ENCODE measurements at regions not wholly inside any gene's neighbourhood (a gene's known extent, or its start where the extent isn't known, plus 50 kb on each side); places are given as distances from the start of the nearest gene placed in this dataset.

GRCh38 chr5:144009116-144009515 is 161.3 kb downstream of the YIPF5 start:
- no peak for DNase-seq (ENCODE audit: extremely low read depth, low read depth)
- TF ChIP-seq, protein P1, sequence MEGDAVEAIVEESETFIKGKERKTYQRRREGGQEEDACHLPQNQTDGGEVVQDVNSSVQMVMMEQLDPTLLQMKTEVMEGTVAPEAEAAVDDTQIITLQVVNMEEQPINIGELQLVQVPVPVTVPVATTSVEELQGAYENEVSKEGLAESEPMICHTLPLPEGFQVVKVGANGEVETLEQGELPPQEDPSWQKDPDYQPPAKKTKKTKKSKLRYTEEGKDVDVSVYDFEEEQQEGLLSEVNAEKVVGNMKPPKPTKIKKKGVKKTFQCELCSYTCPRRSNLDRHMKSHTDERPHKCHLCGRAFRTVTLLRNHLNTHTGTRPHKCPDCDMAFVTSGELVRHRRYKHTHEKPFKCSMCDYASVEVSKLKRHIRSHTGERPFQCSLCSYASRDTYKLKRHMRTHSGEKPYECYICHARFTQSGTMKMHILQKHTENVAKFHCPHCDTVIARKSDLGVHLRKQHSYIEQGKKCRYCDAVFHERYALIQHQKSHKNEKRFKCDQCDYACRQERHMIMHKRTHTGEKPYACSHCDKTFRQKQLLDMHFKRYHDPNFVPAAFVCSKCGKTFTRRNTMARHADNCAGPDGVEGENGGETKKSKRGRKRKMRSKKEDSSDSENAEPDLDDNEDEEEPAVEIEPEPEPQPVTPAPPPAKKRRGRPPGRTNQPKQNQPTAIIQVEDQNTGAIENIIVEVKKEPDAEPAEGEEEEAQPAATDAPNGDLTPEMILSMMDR (IDR thresholded peaks at IDR 0.05; ENCODE audit: low read depth, low read length, missing control alignments) = no peak
- H3K4me3 ChIP-seq (replicated peaks; ENCODE audit: low read depth, low read length) = no peak overlapping the region

DNA sequence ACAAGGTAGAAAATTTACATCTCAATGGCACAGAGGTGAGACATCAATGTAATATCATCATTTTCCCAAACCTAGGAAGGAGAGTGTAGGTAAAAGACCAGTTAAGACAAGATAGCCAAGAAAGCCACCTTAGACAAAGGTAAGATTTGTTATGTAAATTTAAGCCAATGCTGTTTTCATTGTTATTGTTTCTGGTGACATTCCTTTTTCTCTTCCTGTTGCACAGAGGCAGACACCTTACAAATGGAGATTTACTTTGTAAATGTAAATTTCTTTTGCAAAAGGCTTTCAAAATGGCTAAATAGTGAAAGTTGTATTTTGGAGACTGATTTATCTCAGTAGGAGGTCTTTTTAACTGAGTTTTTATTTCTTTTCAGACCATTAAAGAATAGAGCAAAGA is 159.1 kb downstream of the YIPF5 start:
- DNase-seq (ENCODE audit: extremely low read depth, low read depth) = no peak
- TF ChIP-seq, protein P1 (IDR thresholded peaks at IDR 0.05; ENCODE audit: low read depth, low read length, missing control alignments) = no peak
- H3K4me3 ChIP-seq (replicated peaks; ENCODE audit: low read depth, low read length) = no peak overlapping the region

GRCh38 chr5:144013816-144014215 is 156.6 kb downstream of the YIPF5 start:
- no peak overlapping the region for H3K4me3 ChIP-seq (replicated peaks; ENCODE audit: low read depth, low read length)
- TF ChIP-seq, protein P1 (IDR thresholded peaks at IDR 0.05; ENCODE audit: low read depth, low read length, missing control alignments) = no peak
- DNase-seq (ENCODE audit: extremely low read depth, low read depth) = no peak

DNA sequence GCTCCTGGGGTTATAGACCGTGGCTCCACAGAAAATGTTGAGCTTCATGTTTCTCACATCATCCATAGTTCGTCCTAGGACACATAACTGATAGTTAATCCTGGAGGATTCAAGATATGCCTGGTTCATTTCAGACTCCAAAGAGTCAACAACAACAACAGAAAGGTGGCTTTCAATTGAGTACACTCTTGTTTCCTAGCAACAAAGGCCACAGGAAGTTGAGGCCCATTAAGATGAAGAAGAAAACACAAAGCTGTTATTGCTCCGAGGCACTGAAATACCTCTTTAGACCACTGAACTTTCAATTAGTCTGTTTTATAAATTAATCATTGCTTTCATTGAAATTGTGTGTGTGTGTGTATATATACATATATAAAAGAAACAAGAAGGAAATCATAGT is 154.5 kb downstream of the YIPF5 start:
- TF ChIP-seq, protein P1 (IDR thresholded peaks at IDR 0.05; ENCODE audit: low read depth, low read length, missing control alignments) = no peak
- no peak for DNase-seq (ENCODE audit: extremely low read depth, low read depth)
- no peak overlapping the region for H3K4me3 ChIP-seq (replicated peaks; ENCODE audit: low read depth, low read length)

GRCh38 chr5:144017119-144017518 is 153.3 kb downstream of the YIPF5 start:
- no peak for DNase-seq (ENCODE audit: extremely low read depth, low read depth)
- H3K4me3 ChIP-seq (replicated peaks; ENCODE audit: low read depth, low read length) = no peak overlapping the region
- TF ChIP-seq, protein P1 (IDR thresholded peaks at IDR 0.05; ENCODE audit: low read depth, low read length, missing control alignments) = no peak

DNA sequence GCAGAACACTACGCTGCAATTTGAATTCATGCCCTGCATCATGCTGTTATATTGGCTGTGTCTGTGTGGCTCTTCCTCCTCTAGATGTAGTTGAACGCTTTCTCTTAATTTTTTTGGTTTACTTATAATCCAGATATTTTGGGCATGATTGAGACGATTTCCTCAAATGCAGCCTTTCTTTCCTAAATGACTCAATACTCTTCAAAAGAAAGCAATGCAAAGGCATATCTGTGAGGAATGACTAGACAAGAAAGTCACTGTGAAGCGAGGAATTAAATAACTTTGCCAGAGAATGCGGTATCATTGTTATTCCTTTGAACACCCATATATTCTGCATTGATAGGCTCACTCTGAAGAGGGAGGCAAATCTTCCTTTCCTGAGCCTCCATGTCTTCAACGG is 152.8 kb downstream of the YIPF5 start:
- TF ChIP-seq, protein P1 (IDR thresholded peaks at IDR 0.05; ENCODE audit: low read depth, low read length, missing control alignments) = no peak
- DNase-seq (ENCODE audit: extremely low read depth, low read depth) = no peak
- H3K4me3 ChIP-seq (replicated peaks; ENCODE audit: low read depth, low read length) = no peak overlapping the region

- DNase-seq (ENCODE audit: extremely low read depth, low read depth) = no peak
- H3K4me3 ChIP-seq (replicated peaks; ENCODE audit: low read depth, low read length) = no peak overlapping the region
- TF ChIP-seq, protein P1 (IDR thresholded peaks at IDR 0.05; ENCODE audit: low read depth, low read length, missing control alignments) = no peak
Measured at GRCh38 chr5:144024090-144024489, 146.4 kb downstream of the YIPF5 start.
